ENCODE measurements at regions not wholly inside any gene's neighbourhood (a gene's known extent, or its start where the extent isn't known, plus 50 kb on each side); places are given as distances from the start of the nearest gene placed in this dataset.
"Not testable (repeated sequence)": the region's sequence is repeated elsewhere in the genome, so short reads cannot be mapped to it uniquely, and the experiment has no call there.

GRCh38 chr7:153224890-153225289, 465.3 kb downstream of the ACTR3B start:
- no peak for DNase-seq (ENCODE audit: low spot score)

- DNase-seq (ENCODE audit: low spot score) = not testable (repeated sequence)
Observed at GRCh38 chr7:153245136-153245535, 485.6 kb downstream of the ACTR3B start.

- DNase-seq (ENCODE audit: low spot score) = no peak
Observed at GRCh38 chr7:153245809-153246208, 486.3 kb downstream of the ACTR3B start.

- no peak for DNase-seq (ENCODE audit: low spot score)
Observed at GRCh38 chr7:153247926-153248325, 488.4 kb downstream of the ACTR3B start.

- DNase-seq (ENCODE audit: low spot score) = no peak
Observed at GRCh38 chr7:153258686-153259085, 499.1 kb downstream of the ACTR3B start.

- no peak for DNase-seq (ENCODE audit: low spot score)
Observed at GRCh38 chr7:153276394-153276793, 516.8 kb downstream of the ACTR3B start.

GRCh38 chr7:153286763-153287162, 527.2 kb downstream of the ACTR3B start:
- no peak for DNase-seq (ENCODE audit: low spot score)

GRCh38 chr7:153290066-153290465, 530.5 kb downstream of the ACTR3B start:
- DNase-seq (ENCODE audit: low spot score) = no peak

- DNase-seq (ENCODE audit: low spot score) = peak; percentile 19
Observed at GRCh38 chr7:153297141-153297540, 537.6 kb downstream of the ACTR3B start.

GRCh38 chr7:153301936-153302335, 542.4 kb downstream of the ACTR3B start:
- no peak for DNase-seq (ENCODE audit: low spot score)

- no peak for DNase-seq (ENCODE audit: low spot score)
Observed at GRCh38 chr7:153320005-153320404, 560.5 kb downstream of the ACTR3B start.

- DNase-seq (ENCODE audit: low spot score) = no peak
Observed at GRCh38 chr7:153320681-153321080, 561.1 kb downstream of the ACTR3B start.

GRCh38 chr7:153322991-153323390, 563.4 kb downstream of the ACTR3B start:
- DNase-seq (ENCODE audit: low spot score) = no peak

GRCh38 chr7:153324094-153324493, 564.5 kb downstream of the ACTR3B start:
- DNase-seq (ENCODE audit: low spot score) = no peak

- no peak for DNase-seq (ENCODE audit: low spot score)
Observed at GRCh38 chr7:153327683-153328082, 568.1 kb downstream of the ACTR3B start.

GRCh38 chr7:153331427-153331826, 571.9 kb downstream of the ACTR3B start:
- no peak for DNase-seq (ENCODE audit: low spot score)

- no peak for DNase-seq (ENCODE audit: low spot score)
Observed at GRCh38 chr7:153354071-153354470, 594.5 kb downstream of the ACTR3B start.

GRCh38 chr7:153370092-153370491, 610.5 kb downstream of the ACTR3B start:
- no peak for DNase-seq (ENCODE audit: low spot score)

- no peak for DNase-seq (ENCODE audit: low spot score)
Observed at GRCh38 chr7:153380636-153381035, 621.1 kb downstream of the ACTR3B start.

- DNase-seq (ENCODE audit: low spot score) = peak; percentile 15
Observed at GRCh38 chr7:153381275-153382040, 621.9 kb downstream of the ACTR3B start.

GRCh38 chr7:153382641-153383101, 623.1 kb downstream of the ACTR3B start:
- DNase-seq (ENCODE audit: low spot score) = no peak

GRCh38 chr7:153383781-153384180, 624.2 kb downstream of the ACTR3B start:
- no peak for DNase-seq (ENCODE audit: low spot score)

GRCh38 chr7:153385502-153385901, 626.0 kb downstream of the ACTR3B start:
- DNase-seq (ENCODE audit: low spot score) = no peak

- no peak for DNase-seq (ENCODE audit: low spot score)
Observed at GRCh38 chr7:153386556-153386955, 627.0 kb downstream of the ACTR3B start.
